ENCODE measurements at regions not wholly inside any gene's neighbourhood (a gene's known extent, or its start where the extent isn't known, plus 50 kb on each side); places are given as distances from the start of the nearest gene placed in this dataset.

- H3K27me3 ChIP-seq (ENCODE audit: low read depth) = no peaks in the 10 kb centered on the region
- ATAC-seq (no peak), DNase-seq (no peak)
- no peaks in the 10 kb centered on the region for H3K36me3 ChIP-seq
- no peaks in the 10 kb centered on the region for H3K9me3 ChIP-seq
- TF ChIP-seq CTCF (IDR thresholded peaks at IDR 0.05) = no peak
- no peak overlapping the region for H3K4me3 ChIP-seq
- intact Hi-C loops (cut with DNase I) = no loop called here
- H3K4me1 ChIP-seq = peaks cover 25% of the 10 kb centered on the region
- H3K27ac ChIP-seq = no peak overlapping the region
These were observed 253.0 kb downstream of the PTTG2 start for GRCh38 chr4:38213083-38213805.

- no peak overlapping the region for H3K27ac ChIP-seq
- no peak for TF ChIP-seq CTCF (IDR thresholded peaks at IDR 0.05)
- no peak for DNase-seq
These were observed 262.7 kb downstream of the PTTG2 start for GRCh38 chr4:38222892-38223291.

GRCh38 chr4:38223306-38223705 lies 263.1 kb downstream of the PTTG2 start:
- no peak overlapping the region for H3K27ac ChIP-seq
- TF ChIP-seq CTCF (IDR thresholded peaks at IDR 0.05) = no peak
- no peak for DNase-seq
- no peaks in the 10 kb centered on the region for H3K9me3 ChIP-seq
- peaks cover 16% of the 10 kb centered on the region for H3K4me1 ChIP-seq
- H3K4me3 ChIP-seq = no peak overlapping the region
- intact Hi-C loops (cut with DNase I) = no loop called here
- no peaks in the 10 kb centered on the region for H3K36me3 ChIP-seq
- no peak for ATAC-seq
- no peaks in the 10 kb centered on the region for H3K27me3 ChIP-seq (ENCODE audit: low read depth)

More at GRCh38 chr4:38222892-38223291, 262.7 kb downstream of the PTTG2 start:
- no peak overlapping the region for H3K4me3 ChIP-seq
- H3K4me1 ChIP-seq = peaks cover 16% of the 10 kb centered on the region
- no peaks in the 10 kb centered on the region for H3K9me3 ChIP-seq
- ATAC-seq = no peak
- H3K36me3 ChIP-seq = no peaks in the 10 kb centered on the region
- H3K27me3 ChIP-seq (ENCODE audit: low read depth) = no peaks in the 10 kb centered on the region
- intact Hi-C loops (cut with DNase I) = no loop called here

GRCh38 chr4:38223782-38224236 lies 263.6 kb downstream of the PTTG2 start:
- H3K27ac ChIP-seq = no peak overlapping the region
- H3K9me3 ChIP-seq = no peaks in the 10 kb centered on the region
- no peaks in the 10 kb centered on the region for H3K36me3 ChIP-seq
- intact Hi-C loops (cut with DNase I) = no loop called here
- H3K27me3 ChIP-seq (ENCODE audit: low read depth) = no peaks in the 10 kb centered on the region
- DNase-seq = no peak
- peaks cover 16% of the 10 kb centered on the region for H3K4me1 ChIP-seq
- ATAC-seq = no peak
- H3K4me3 ChIP-seq = no peak overlapping the region
- no peak for TF ChIP-seq CTCF (IDR thresholded peaks at IDR 0.05)

GRCh38 chr4:38224850-38225249 lies 264.7 kb downstream of the PTTG2 start:
- intact Hi-C loops (cut with DNase I) = no loop called here
- Histone ChIP-seq H3K36me3 (no peaks in the 10 kb centered on the region), H3K4me3 (no peak overlapping the region), H3K27ac (no peak overlapping the region), H3K4me1 (peaks cover 16% of the 10 kb centered on the region), H3K9me3 (no peaks in the 10 kb centered on the region), H3K27me3 (ENCODE audit: low read depth) (no peaks in the 10 kb centered on the region)
- TF ChIP-seq CTCF (IDR thresholded peaks at IDR 0.05) = no peak
- ATAC-seq (no peak), DNase-seq (no peak)

All from lower lobe of right lung (tissue), 2 donors.